GF-D8 (cell line): ENCODE measurements at regions not wholly inside any gene's neighbourhood (a gene's known extent, or its start where the extent isn't known, plus 50 kb on each side); places are given as distances from the start of the nearest gene placed in this dataset.
"Not testable (repeated sequence)": the region's sequence is repeated elsewhere in the genome, so short reads cannot be mapped to it uniquely, and the experiment has no call there.

Source experiments
- DNase-seq: peaks from one replicate; lab custom pipeline; 2025; lab: John Stamatoyannopoulos, UW

- DNase-seq = no peak
These were observed 932.8 kb downstream of the SLC4A3 start for GRCh38 chr2:220560192-220560591.

- DNase-seq = no peak
These were observed 935.1 kb downstream of the SLC4A3 start for GRCh38 chr2:220562375-220563140.

- DNase-seq = no peak
These were observed 940.9 kb downstream of the SLC4A3 start for GRCh38 chr2:220568296-220568695.

GRCh38 chr2:220569112-220569897, 941.9 kb downstream of the SLC4A3 start:
- DNase-seq = no peak

GRCh38 chr2:220572385-220572784, 945.0 kb downstream of the SLC4A3 start:
- no peak for DNase-seq

GRCh38 chr2:220574038-220574437, 946.6 kb downstream of the SLC4A3 start:
- no peak for DNase-seq

GRCh38 chr2:220575963-220576362, 948.5 kb downstream of the SLC4A3 start:
- DNase-seq = no peak

GRCh38 chr2:220579452-220579851, 952.0 kb downstream of the SLC4A3 start:
- DNase-seq = no peak

- no peak for DNase-seq
These were observed 952.7 kb downstream of the SLC4A3 start for GRCh38 chr2:220580113-220580512.

GRCh38 chr2:220583725-220584124, 956.3 kb downstream of the SLC4A3 start:
- DNase-seq = no peak

GRCh38 chr2:220585241-220585640, 957.8 kb downstream of the SLC4A3 start:
- no peak for DNase-seq

- DNase-seq = no peak
These were observed 959.6 kb downstream of the SLC4A3 start for GRCh38 chr2:220586980-220587530.

- DNase-seq = no peak
These were observed 960.7 kb downstream of the SLC4A3 start for GRCh38 chr2:220588148-220588547.

GRCh38 chr2:220590476-220590875, 963.0 kb downstream of the SLC4A3 start:
- no peak for DNase-seq

GRCh38 chr2:220593526-220593925, 966.1 kb downstream of the SLC4A3 start:
- DNase-seq = no peak

GRCh38 chr2:220601674-220602073, 970.4 kb downstream of the EPHA4 start:
- no peak for DNase-seq

GRCh38 chr2:220613004-220613403, 959.1 kb downstream of the EPHA4 start:
- not testable (repeated sequence) for DNase-seq

- no peak for DNase-seq
These were observed 958.0 kb downstream of the EPHA4 start for GRCh38 chr2:220614064-220614463.

GRCh38 chr2:220619525-220620220, 952.4 kb downstream of the EPHA4 start:
- no peak for DNase-seq

- no peak for DNase-seq
These were observed 945.5 kb downstream of the EPHA4 start for GRCh38 chr2:220626603-220627002.

GRCh38 chr2:220628252-220628651, 943.9 kb downstream of the EPHA4 start:
- no peak for DNase-seq

GRCh38 chr2:220641137-220641536, 931.0 kb downstream of the EPHA4 start:
- DNase-seq = no peak
